Ishikawa (cell line): ENCODE measurements at regions not wholly inside any gene's neighbourhood (a gene's known extent, or its start where the extent isn't known, plus 50 kb on each side); places are given as distances from the start of the nearest gene placed in this dataset.

Experiments
- CEBPB ChIP-seq: IDR thresholded peaks from 2 replicates; pipeline ENCODE4 v1.6.1; 2012
- CREB1 ChIP-seq: IDR thresholded peaks from 2 replicates; pipeline ENCODE4 v1.6.1; 2012; ENCODE audit warnings: low read depth
- EGR1 ChIP-seq: IDR thresholded peaks from 2 replicates; pipeline ENCODE4 v1.6.1; 2012
- EP300 ChIP-seq: IDR thresholded peaks from 2 replicates; pipeline ENCODE4 v1.6.1; 2012; ENCODE audit warnings: borderline replicate concordance
- FOXM1 ChIP-seq: IDR thresholded peaks from 2 replicates; pipeline ENCODE4 v1.6.1; 2012; ENCODE audit warnings: low read depth, borderline replicate concordance
- MAX ChIP-seq: IDR thresholded peaks from 2 replicates; pipeline ENCODE4 v1.6.1; 2012
- NFIC ChIP-seq: IDR thresholded peaks from 2 replicates; pipeline ENCODE4 v1.6.1; 2012
- RAD21 ChIP-seq: IDR thresholded peaks from 2 replicates; pipeline ENCODE4 v1.6.1; 2012; ENCODE audit warnings: low read depth
- REST ChIP-seq: IDR thresholded peaks from 2 replicates; pipeline ENCODE4 v1.6.1; 2012; ENCODE audit warnings: low read depth, mild to moderate bottlenecking
- TAF1 ChIP-seq: IDR thresholded peaks from 2 replicates; pipeline ENCODE4 v1.6.1; 2012; ENCODE audit warnings: low read depth, mild to moderate bottlenecking
- TCF12 ChIP-seq: IDR thresholded peaks from 2 replicates; pipeline ENCODE4 v1.6.1; 2012; ENCODE audit warnings: low read depth
- TEAD4 ChIP-seq: IDR thresholded peaks from 2 replicates; pipeline ENCODE4 v1.6.1; 2012
- USF1 ChIP-seq: IDR thresholded peaks from 2 replicates; pipeline ENCODE4 v1.6.1; 2012
- YY1 ChIP-seq: IDR thresholded peaks from 2 replicates; pipeline ENCODE4 v1.6.1; 2012; ENCODE audit warnings: low read depth
- ZBTB7A ChIP-seq: IDR thresholded peaks from 2 replicates; pipeline ENCODE4 v1.6.1; 2012; ENCODE audit warnings: low read depth

GRCh38 chr4:38237139-38237538, 276.9 kb downstream of the PTTG2 start:
- TF ChIP-seq NFIC (no peak), TEAD4 (no peak), YY1 (no peak), MAX (no peak), EGR1 (no peak), REST (no peak), ZBTB7A (no peak), FOXM1 (no peak), CEBPB (no peak), TAF1 (no peak)

GRCh38 chr4:38241541-38241940, 281.3 kb downstream of the PTTG2 start:
- TF ChIP-seq FOXM1 (no peak), MAX (no peak), RAD21 (no peak), TEAD4 (no peak), EGR1 (no peak), TCF12 (no peak), NFIC (no peak), CEBPB (no peak), ZBTB7A (no peak), REST (no peak), TAF1 (no peak), USF1 (no peak), CREB1 (no peak)

- TF ChIP-seq USF1: no peak
Measured at GRCh38 chr4:38242101-38242500, 281.9 kb downstream of the PTTG2 start.

GRCh38 chr4:38242822-38243387, 282.7 kb downstream of the PTTG2 start:
- no peak for TF ChIP-seq EP300

GRCh38 chr4:38243388-38244053, 283.3 kb downstream of the PTTG2 start:
- TF ChIP-seq TEAD4: no peak
- TF ChIP-seq FOXM1: no peak
- TF ChIP-seq RAD21: no peak
- TF ChIP-seq REST: no peak
- no peak for TF ChIP-seq ZBTB7A
- no peak for TF ChIP-seq TAF1
- no peak for TF ChIP-seq TCF12
- TF ChIP-seq EP300: no peak
- no peak for TF ChIP-seq NFIC
- TF ChIP-seq EGR1: no peak
- TF ChIP-seq YY1: no peak
